Endothelial cell of umbilical vein (primary cell): ENCODE measurements at regions not wholly inside any gene's neighbourhood (a gene's known extent, or its start where the extent isn't known, plus 50 kb on each side); places are given as distances from the start of the nearest gene placed in this dataset.

Experiments
- CTCF ChIP-seq, 2 donors: IDR thresholded peaks; 1 replicate in 1 of 2; 2 replicates in 1 of 2; pipeline ENCODE4 v1.5.1; 2011; ENCODE audit warnings: low read length in 2 of 2, mild to moderate bottlenecking in 2 of 2, moderate library complexity in 2 of 2, control low read depth in 1 of 2, inconsistent platforms in 1 of 2, low read depth in 1 of 2; ENCODE audit not compliant: insufficient read depth in 1 of 2; ENCODE audit errors: extremely low read depth in 1 of 2
- EZH2 ChIP-seq: IDR thresholded peaks from 2 replicates; pipeline ENCODE4 v1.6.1; 2012; ENCODE audit warnings: borderline replicate concordance, low read depth, mild to moderate bottlenecking, moderate library complexity, low read length, inconsistent platforms; ENCODE audit not compliant: severe bottlenecking
- GATA2 ChIP-seq: IDR thresholded peaks from 2 replicates; pipeline ENCODE4 v1.7.0; 2011; ENCODE audit warnings: low read depth, mild to moderate bottlenecking, moderate library complexity, mixed read lengths, low read length; ENCODE audit not compliant: insufficient read length, insufficient read depth
- TF ChIP-seq, protein P1 (sequence below): IDR thresholded peaks from 2 replicates; pipeline ENCODE4 v1.6.1; 2011; ENCODE audit not compliant: insufficient read depth, insufficient read length

DNA sequence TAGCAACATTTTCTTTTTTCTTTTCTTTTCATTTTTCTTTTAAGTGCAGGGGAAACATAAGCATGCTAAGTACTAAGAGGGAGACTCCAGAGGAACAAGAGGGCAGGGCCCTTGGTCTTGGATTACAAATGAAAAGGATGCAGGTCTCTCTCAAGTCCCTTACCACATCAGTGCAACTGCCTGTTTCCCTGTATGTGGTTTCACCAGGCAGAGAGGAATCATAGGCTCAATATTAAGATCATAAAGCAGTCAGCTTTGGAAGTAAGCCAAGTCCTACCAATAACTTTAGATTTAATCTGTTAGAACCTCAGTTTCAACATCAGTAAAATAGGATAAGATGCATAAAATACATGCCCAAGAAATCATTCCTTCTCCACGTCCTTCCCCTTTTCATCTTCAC is 422.7 kb upstream of the PAPPA start:
- TF ChIP-seq CTCF (IDR thresholded peaks at IDR 0.05; ENCODE audit: extremely low read depth in 1 of 2, insufficient read depth in 1 of 2, low read depth in 1 of 2, low read length in 2 of 2) (no peak), GATA2 (no peak), EZH2 (no peak)
- TF ChIP-seq, protein P1, sequence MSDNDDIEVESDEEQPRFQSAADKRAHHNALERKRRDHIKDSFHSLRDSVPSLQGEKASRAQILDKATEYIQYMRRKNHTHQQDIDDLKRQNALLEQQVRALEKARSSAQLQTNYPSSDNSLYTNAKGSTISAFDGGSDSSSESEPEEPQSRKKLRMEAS, result no peak
